H1 (cell line): ENCODE measurements at regions not wholly inside any gene's neighbourhood (a gene's known extent, or its start where the extent isn't known, plus 50 kb on each side); places are given as distances from the start of the nearest gene placed in this dataset.

Experiments used
- CTCF ChIA-PET: fragments of 300-600 bp; sonication (Branson Sonifier 250); formaldehyde crosslinking; loops from one replicate; lab custom pipeline; 2021; ENCODE audit not compliant: partially characterized antibody; lab: Charles Lee
- POLR2A ChIA-PET: fragments of 300-600 bp; sonication (Branson Sonifier 250); formaldehyde crosslinking; loops from one replicate; lab custom pipeline; 2021; ENCODE audit warnings: inconsistent platforms; ENCODE audit not compliant: partially characterized antibody; lab: Charles Lee
- DNase-seq, 2 experiments: peaks; one replicate each; pipeline versions ENCODE4 v3.0.0 to v3.0.0-alpha.2; 2010 to 2022; ENCODE audit warnings: low spot score in 2 of 2, low read depth in 1 of 2, mixed read lengths in 1 of 2
- FAIRE-seq: peaks from 2 replicates; lab custom pipeline; 2011; peaks lifted over from hg19 to GRCh38; lab: Jason Lieb, UNC
- H2AFZ ChIP-seq: 2 replicates; pipeline ENCODE4 v1.8.1; 2012; ENCODE audit warnings: low read length, inconsistent platforms
- H2AK5ac ChIP-seq: 2 replicates; pipeline ENCODE4 v1.6.1; 2013; ENCODE audit warnings: low read depth, low read length
- H2BK120ac ChIP-seq: replicated peaks from 2 replicates; pipeline ENCODE3; 2013; ENCODE audit warnings: low read depth, low read length, inconsistent platforms
- H2BK12ac ChIP-seq: 2 replicates; pipeline ENCODE4 v1.6.1; 2013; ENCODE audit warnings: low read depth, low read length
- H2BK15ac ChIP-seq: 2 replicates; pipeline ENCODE4 v1.6.1; 2013; ENCODE audit warnings: low read length
- H2BK20ac ChIP-seq: 2 replicates; pipeline ENCODE4 v1.6.1; 2013; ENCODE audit warnings: low read length
- H2BK5ac ChIP-seq: 2 replicates; pipeline ENCODE4 v1.6.1; 2013; ENCODE audit warnings: low read depth, low read length
- H3K14ac ChIP-seq: 2 replicates; pipeline ENCODE4 v1.6.1; 2013; ENCODE audit warnings: inconsistent platforms; ENCODE audit not compliant: insufficient read length
- H3K18ac ChIP-seq: 2 replicates; pipeline ENCODE4 v1.6.1; 2013; ENCODE audit warnings: low read length; ENCODE audit errors: extremely low read depth
- H3K23ac ChIP-seq: 2 replicates; pipeline ENCODE4 v1.6.1; 2013; ENCODE audit warnings: inconsistent platforms; ENCODE audit not compliant: insufficient read length
- H3K23me2 ChIP-seq: 2 replicates; pipeline ENCODE4 v1.6.1; 2013; ENCODE audit warnings: low read depth, low read length
- H3K27ac ChIP-seq: 2 replicates; pipeline ENCODE4 v1.6.1; 2011; ENCODE audit warnings: low read depth, low read length, inconsistent platforms
- H3K27me3 ChIP-seq, 4 experiments: replicated peaks in 1 of 4; 1 replicate in 1 of 4; 2 replicates in 3 of 4; pipeline versions ENCODE4 v1.6.1 to v1.8.1; 2011 to 2013; ENCODE audit warnings: low read length in 3 of 4, mild to moderate bottlenecking in 3 of 4, inconsistent platforms in 2 of 4, mixed read lengths in 2 of 4, moderate library complexity in 1 of 4; ENCODE audit not compliant: control insufficient read depth in 3 of 4, insufficient read depth in 3 of 4; ENCODE audit errors: extremely low read depth in 1 of 4
- H3K36me3 ChIP-seq, 4 experiments: 2 replicates each; pipeline versions ENCODE4 v1.6.1 to v1.8.1; 2011 to 2013; ENCODE audit warnings: mild to moderate bottlenecking in 4 of 4, low read length in 3 of 4, moderate library complexity in 2 of 4, control low read depth in 1 of 4, inconsistent platforms in 1 of 4; ENCODE audit not compliant: insufficient read depth in 4 of 4, control insufficient read depth in 2 of 4
- H3K4ac ChIP-seq: replicated peaks from 2 replicates; pipeline ENCODE3; 2013; ENCODE audit warnings: low read length, low read depth, mixed read lengths, inconsistent platforms; ENCODE audit not compliant: insufficient read length
- H3K4me1 ChIP-seq, 4 experiments: replicated peaks in 1 of 4; 1 replicate in 1 of 4; 2 replicates in 3 of 4; pipeline versions ENCODE4 v1.6.1 to v1.8.1; 2011 to 2013; ENCODE audit warnings: low read length in 3 of 4, inconsistent platforms in 2 of 4, mixed read lengths in 1 of 4; ENCODE audit not compliant: insufficient read depth in 4 of 4, control insufficient read depth in 3 of 4
- H3K4me2 ChIP-seq, 2 experiments: 2 replicates each; pipeline versions ENCODE4 v1.6.1 to v1.8.1; 2011 to 2013; ENCODE audit warnings: low read depth in 2 of 2, low read length in 2 of 2, control low read depth in 1 of 2, inconsistent platforms in 1 of 2, mild to moderate bottlenecking in 1 of 2; ENCODE audit not compliant: insufficient read depth in 1 of 2
- H3K4me3 ChIP-seq, 4 experiments: fragments of 200-600, 300-600 bp in 1 of 4; sonication (generic), shearing (Covaris generic), sonication (Bioruptor Twin) in 1 of 4; 2 replicates each; pipeline versions ENCODE4 v1.5.1 to v1.8.1; 2011 to 2016; ENCODE audit warnings: low read length in 4 of 4, low read depth in 3 of 4, control low read depth in 2 of 4, inconsistent platforms in 2 of 4, mild to moderate bottlenecking in 2 of 4, mixed read lengths in 1 of 4, moderate library complexity in 1 of 4; ENCODE audit not compliant: insufficient read depth in 2 of 4; ENCODE audit errors: extremely low read depth in 1 of 4
- H3K56ac ChIP-seq: replicated peaks from 2 replicates; pipeline ENCODE3; 2013; ENCODE audit warnings: low read depth, mild to moderate bottlenecking, mixed read lengths, low read length, inconsistent platforms; ENCODE audit not compliant: insufficient read length
- H3K79me1 ChIP-seq: 2 replicates; pipeline ENCODE4 v1.6.1; 2013; ENCODE audit warnings: low read depth, low read length, control low read depth
- H3K79me2 ChIP-seq, 2 experiments: 2 replicates each; pipeline versions ENCODE4 v1.6.1 to v1.8.1; 2012 to 2013; ENCODE audit warnings: low read length in 2 of 2, mild to moderate bottlenecking in 2 of 2, inconsistent platforms in 1 of 2; ENCODE audit not compliant: insufficient read depth in 2 of 2, control insufficient read depth in 1 of 2
- H3K9ac ChIP-seq, 4 experiments: replicated peaks in 1 of 4; 1 replicate in 1 of 4; 2 replicates in 3 of 4; pipeline versions ENCODE4 v1.6.1 to v1.8.1; 2011 to 2013; ENCODE audit warnings: low read depth in 3 of 4, low read length in 3 of 4, control low read depth in 2 of 4, mild to moderate bottlenecking in 2 of 4, moderate library complexity in 2 of 4, inconsistent platforms in 1 of 4; ENCODE audit errors: extremely low read depth in 1 of 4
- H3K9me3 ChIP-seq, 2 experiments: 2 replicates each; pipeline versions ENCODE4 v1.6.1 to v1.8.1; 2012 to 2013; ENCODE audit warnings: mild to moderate bottlenecking in 2 of 2, moderate library complexity in 2 of 2, control low read depth in 1 of 2, inconsistent platforms in 1 of 2, low read depth in 1 of 2, low read length in 1 of 2, mixed read lengths in 1 of 2; ENCODE audit not compliant: insufficient read depth in 2 of 2
- H4K20me1 ChIP-seq, 2 experiments: replicated peaks in 1 of 2; 2 replicates each; pipeline versions ENCODE3 to v1.8.1; 2011 to 2013; ENCODE audit warnings: inconsistent platforms in 2 of 2, low read length in 2 of 2, mild to moderate bottlenecking in 1 of 2; ENCODE audit not compliant: insufficient read depth in 2 of 2, control insufficient read depth in 1 of 2
- H4K5ac ChIP-seq: 2 replicates; pipeline ENCODE4 v1.6.1; 2013; ENCODE audit warnings: low read length, low read depth, mixed read lengths, inconsistent platforms; ENCODE audit not compliant: insufficient read length
- H4K8ac ChIP-seq: 2 replicates; pipeline ENCODE4 v1.8.0; 2013; ENCODE audit warnings: mild to moderate bottlenecking, moderate library complexity, low read length, inconsistent platforms; ENCODE audit not compliant: insufficient read depth; ENCODE audit errors: extremely low read depth
- H4K91ac ChIP-seq: replicated peaks from 2 replicates; pipeline ENCODE3; 2013; ENCODE audit warnings: low read length, mixed read lengths, inconsistent platforms; ENCODE audit not compliant: insufficient read length
- E2F6 ChIP-seq: IDR thresholded peaks from 2 replicates; pipeline ENCODE4 v1.6.1; 2012; ENCODE audit warnings: inconsistent platforms
- KDM5A ChIP-seq: fragments of 200-600 bp; IDR thresholded peaks from 2 replicates; pipeline ENCODE4 v1.7.1; 2012; ENCODE audit warnings: mild to moderate bottlenecking, low read length, inconsistent platforms, mixed read lengths
- SP4 ChIP-seq: IDR thresholded peaks from 2 replicates; pipeline ENCODE4 v1.6.1; 2012; ENCODE audit warnings: low read length, inconsistent platforms
- TCF12 ChIP-seq: IDR thresholded peaks from 2 replicates; pipeline ENCODE4 v1.6.1; 2011; ENCODE audit warnings: low read depth, mild to moderate bottlenecking, low read length
- TEAD4 ChIP-seq: IDR thresholded peaks from 2 replicates; pipeline ENCODE4 v1.6.1; 2012; ENCODE audit warnings: low read depth, low read length, inconsistent platforms, mixed read lengths
- WGBS, 2 experiments: shearing (Covaris generic) in 1 of 2; methylation state at CpG; one replicate each; pipeline versions ENCODE4 v1.1.6 to v1.1.7; 2013 to 2015; ENCODE audit warnings: low lambda C conversion rate in 2 of 2, mixed read lengths in 2 of 2, inconsistent platforms in 1 of 2, low coverage in 1 of 2, missing lambda C conversion rate in 1 of 2; ENCODE audit not compliant: insufficient replicate concordance in 2 of 2, insufficient coverage in 1 of 2, insufficient read length in 1 of 2; ENCODE audit errors: extremely low coverage in 1 of 2, missing lambda C conversion rate in 1 of 2; 5-methylcytosine and 5-hydroxymethylcytosine counted together

- Histone ChIP-seq H2BK20ac (no peak overlapping the region), H3K79me1 (no peaks in the 10 kb centered on the region), H3K23me2 (no peaks in the 10 kb centered on the region), H3K9me3 (no peaks in the 10 kb centered on the region), H2BK120ac (no peak overlapping the region), H3K27me3 (no peaks in the 10 kb centered on the region), H2BK15ac (no peak overlapping the region), H3K4me1 (no peaks in the 10 kb centered on the region), H4K20me1 (no peaks in the 10 kb centered on the region), H2BK12ac (no peak overlapping the region), H2AFZ (no peak overlapping the region), H4K8ac (no peak overlapping the region), H3K27ac (no peak overlapping the region), H3K18ac (no peak overlapping the region), H2AK5ac (no peak overlapping the region), H3K4ac (no peak overlapping the region), H2BK5ac (no peak overlapping the region), H3K14ac (no peak overlapping the region), H3K36me3 (no peaks in the 10 kb centered on the region; a peak in 1 of 8 replicates), H3K23ac (no peak overlapping the region), H4K91ac (no peak overlapping the region), H3K9ac (no peak overlapping the region), H4K5ac (no peak overlapping the region), H3K56ac (no peak overlapping the region), H3K4me3 (no peak overlapping the region), H3K79me2 (no peaks in the 10 kb centered on the region), H3K4me2 (no peak overlapping the region)
- POLR2A ChIA-PET: no interaction called here
- FAIRE-seq (no peak), DNase-seq (no peak)
- 89% methylated on average over 2 of the region's 2 CpGs; no CpG with 5 or more reads in 1 of the 2 experiments for WGBS, 2 experiments
- CTCF ChIA-PET: no interaction called here
- TF ChIP-seq TCF12: no peak
- no peak for TF ChIP-seq E2F6
- TF ChIP-seq SP4: no peak
- no peak for TF ChIP-seq TEAD4
- TF ChIP-seq KDM5A: no peak
These were observed 301.2 kb downstream of the FGFR2 start for GRCh38 chr10:121296881-121297585.
